Natural killer cell treated with Interleukin-12 subunit alpha and Interleukin-12 subunit beta and Interleukin-15 and Interleukin-18, amount 100 ng/mL, for 72 hours (primary cell): ENCODE measurements at regions not wholly inside any gene's neighbourhood (a gene's known extent, or its start where the extent isn't known, plus 50 kb on each side); places are given as distances from the start of the nearest gene placed in this dataset.

Experiments used
- ATAC-seq, 2 donors: fragments of 150-1000 bp; cut with Tn5 transposase in 1 of 2; sonication (Bioruptor Pico), chemical (Tn5 transposase) in 1 of 2; 2 replicates each; pipeline ENCODE4 v1.10.0; 2021
- DNase-seq: peaks from one replicate; pipeline ENCODE4 v3.0.0; 2022; ENCODE audit warnings: low spot score
- H3K27ac Mint-ChIP-seq, 2 donors: 1 replicate in 1 of 2; 2 replicates in 1 of 2; pipeline ENCODE4 v1.8.0; 2022; ENCODE audit warnings: mixed read lengths in 2 of 2, mild to moderate bottlenecking in 1 of 2, moderate library complexity in 1 of 2
- H3K27me3 Mint-ChIP-seq, 2 donors: 1 replicate in 1 of 2; 2 replicates in 1 of 2; pipeline ENCODE4 v1.8.0; 2022; ENCODE audit warnings: mixed read lengths in 2 of 2
- H3K36me3 Mint-ChIP-seq: one replicate; pipeline ENCODE4 v1.8.0; 2022; ENCODE audit warnings: mixed read lengths
- H3K4me1 Mint-ChIP-seq, 2 donors: 1 replicate in 1 of 2; 2 replicates in 1 of 2; pipeline ENCODE4 v1.8.0; 2022; ENCODE audit warnings: low read depth in 2 of 2, mixed read lengths in 2 of 2, mild to moderate bottlenecking in 1 of 2
- H3K4me3 Mint-ChIP-seq: one replicate; pipeline ENCODE4 v1.8.0; 2022; ENCODE audit warnings: mixed read lengths
- H3K9me3 Mint-ChIP-seq: 2 replicates; pipeline ENCODE4 v1.8.0; 2022; ENCODE audit warnings: mixed read lengths

DNA sequence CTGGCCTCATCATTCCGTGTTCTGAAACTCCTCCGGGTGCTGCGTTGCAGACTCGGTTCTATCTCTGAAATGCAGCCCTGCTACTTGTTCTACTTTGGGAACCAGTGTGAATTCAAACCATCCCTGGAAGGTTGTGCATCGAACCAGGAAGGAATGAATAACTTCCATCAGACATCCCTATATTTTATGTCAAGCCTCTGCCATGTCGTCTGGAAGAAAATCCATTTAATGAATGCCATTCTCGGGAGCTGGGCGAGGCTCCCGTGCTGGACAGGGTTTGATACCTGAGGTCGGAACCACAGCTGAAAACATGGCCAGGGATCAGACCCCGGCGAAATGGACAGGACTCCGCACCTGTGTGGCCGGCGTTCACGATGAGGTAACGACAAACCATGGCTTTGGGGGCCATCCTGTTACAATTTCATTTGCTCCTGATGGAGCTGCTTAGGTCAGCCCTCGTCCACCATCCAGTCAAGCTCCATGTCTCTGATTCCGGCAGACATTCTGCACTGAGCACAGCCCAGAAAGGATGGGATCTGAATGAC lies 821.6 kb downstream of the GALR1 start:
- ATAC-seq (no peak), DNase-seq (no peak)
- H3K4me3 Mint-ChIP-seq: no peak overlapping the region
- H3K36me3 Mint-ChIP-seq: no peaks in the 10 kb centered on the region
- no peaks in the 10 kb centered on the region for H3K4me1 Mint-ChIP-seq
- no peak overlapping the region for H3K27ac Mint-ChIP-seq
- H3K9me3 Mint-ChIP-seq: no peaks in the 10 kb centered on the region
- H3K27me3 Mint-ChIP-seq: peaks cover 10 to 12% of the 10 kb centered on the region in 2 donors

DNA sequence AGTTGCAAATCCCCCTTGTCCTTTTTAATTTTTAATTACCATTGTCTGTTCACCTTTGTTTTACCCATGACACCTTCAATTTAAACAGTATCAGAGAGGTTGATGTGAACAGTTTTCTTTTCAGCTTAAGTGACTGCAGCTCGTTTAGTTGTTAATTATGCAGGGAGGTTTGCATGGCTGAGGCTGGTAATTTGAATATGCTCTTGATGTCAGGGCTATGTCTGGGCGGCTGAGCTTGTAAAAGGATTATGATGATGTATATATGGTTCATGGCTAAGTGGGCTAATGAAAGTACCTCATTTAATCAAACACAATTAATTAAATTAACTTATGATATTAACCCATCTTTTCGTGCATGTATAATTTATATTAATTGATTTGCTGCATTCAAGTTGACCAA lies 822.1 kb downstream of the GALR1 start:
- Mint-ChIP-seq H3K27me3 (peaks cover 10 to 12% of the 10 kb centered on the region in 2 donors), H3K27ac (no peak overlapping the region), H3K9me3 (no peaks in the 10 kb centered on the region), H3K4me3 (no peak overlapping the region), H3K4me1 (no peaks in the 10 kb centered on the region), H3K36me3 (no peaks in the 10 kb centered on the region)
- no peak for DNase-seq
- no peak for ATAC-seq

DNA sequence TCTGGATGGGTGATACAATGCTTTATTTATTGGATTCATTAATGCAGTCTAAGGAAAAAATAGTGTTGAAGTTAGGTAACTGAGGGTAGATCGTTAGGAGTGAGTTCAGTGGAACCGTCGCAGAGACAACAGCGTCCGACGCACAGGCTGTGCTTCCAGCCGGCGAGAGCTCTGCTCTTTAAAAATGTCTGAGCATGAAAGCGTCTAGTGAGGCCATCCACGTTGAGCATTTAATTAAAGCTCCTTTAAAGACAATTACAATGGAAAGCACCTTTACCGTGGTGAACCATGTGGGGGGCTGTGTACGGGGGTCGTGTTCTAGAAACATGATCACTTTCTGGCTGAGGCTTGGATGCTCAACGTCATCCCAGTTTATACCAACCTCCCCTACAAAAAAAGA lies 822.7 kb downstream of the GALR1 start:
- DNase-seq (no peak), ATAC-seq (no peak)
- no peaks in the 10 kb centered on the region for H3K36me3 Mint-ChIP-seq
- H3K27ac Mint-ChIP-seq: no peak overlapping the region
- H3K9me3 Mint-ChIP-seq: no peaks in the 10 kb centered on the region
- H3K27me3 Mint-ChIP-seq: peaks cover 10 to 12% of the 10 kb centered on the region in 2 donors
- no peaks in the 10 kb centered on the region for H3K4me1 Mint-ChIP-seq
- no peak overlapping the region for H3K4me3 Mint-ChIP-seq

DNA sequence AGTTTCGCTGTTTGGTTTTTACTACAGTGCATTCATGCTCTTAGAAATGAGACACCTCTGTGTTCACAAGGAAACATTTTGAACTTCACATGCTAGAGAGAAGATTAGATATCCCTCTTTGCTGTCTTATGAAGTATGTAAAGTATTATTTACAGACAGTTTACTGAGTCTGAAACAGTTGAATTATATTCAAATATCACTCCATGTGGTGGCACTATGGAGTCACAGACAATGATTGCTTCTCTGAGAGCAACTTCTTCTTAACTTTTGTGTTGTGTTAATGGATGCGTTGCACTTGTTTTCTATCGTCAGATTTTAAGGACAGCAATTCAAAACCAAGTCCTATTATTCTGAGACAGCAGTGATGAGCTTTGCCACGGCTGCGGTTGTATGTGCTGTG lies 823.6 kb downstream of the GALR1 start:
- H3K4me1 Mint-ChIP-seq: no peaks in the 10 kb centered on the region
- H3K9me3 Mint-ChIP-seq: no peaks in the 10 kb centered on the region
- H3K36me3 Mint-ChIP-seq: no peaks in the 10 kb centered on the region
- no peak overlapping the region for H3K27ac Mint-ChIP-seq
- H3K4me3 Mint-ChIP-seq: no peak overlapping the region
- DNase-seq: no peak
- no peak for ATAC-seq
- peaks cover 10 to 16% of the 10 kb centered on the region in 2 donors for H3K27me3 Mint-ChIP-seq

DNA sequence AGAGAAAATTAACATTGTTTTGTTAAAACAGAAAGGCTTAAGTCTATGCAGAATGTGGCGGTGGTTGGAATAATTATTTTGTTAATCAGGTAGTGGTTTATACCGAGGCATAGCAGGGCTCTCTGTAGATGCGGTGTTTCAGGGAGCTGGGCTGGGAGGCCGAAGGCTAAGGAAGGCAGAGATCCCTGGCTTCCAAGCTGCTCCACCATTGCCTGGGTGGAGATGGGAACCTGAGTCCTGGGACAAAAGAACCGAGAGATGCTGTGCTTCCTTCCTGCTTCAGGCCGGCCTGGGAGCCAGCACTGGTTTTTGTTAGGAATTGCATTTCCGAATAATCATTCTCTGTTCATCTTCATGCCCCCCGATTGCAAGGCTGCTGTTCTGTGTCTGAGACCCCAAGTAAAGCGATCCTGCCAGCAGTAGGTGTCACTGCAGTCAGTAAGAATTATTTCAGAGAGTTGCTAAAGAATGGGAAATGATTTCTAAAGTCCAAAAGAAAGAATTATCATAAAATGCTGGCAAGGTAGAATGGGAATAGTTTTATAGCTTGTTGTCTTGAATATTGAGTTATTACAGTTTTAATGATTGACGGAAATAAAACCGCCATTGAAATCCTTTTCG lies 824.9 kb downstream of the GALR1 start:
- Mint-ChIP-seq H3K4me1 (no peaks in the 10 kb centered on the region), H3K27me3 (peaks cover 10 to 19% of the 10 kb centered on the region in 2 donors), H3K27ac (no peak overlapping the region), H3K4me3 (no peak overlapping the region), H3K9me3 (no peaks in the 10 kb centered on the region), H3K36me3 (no peaks in the 10 kb centered on the region)
- DNase-seq (no peak), ATAC-seq (no peak)

DNA sequence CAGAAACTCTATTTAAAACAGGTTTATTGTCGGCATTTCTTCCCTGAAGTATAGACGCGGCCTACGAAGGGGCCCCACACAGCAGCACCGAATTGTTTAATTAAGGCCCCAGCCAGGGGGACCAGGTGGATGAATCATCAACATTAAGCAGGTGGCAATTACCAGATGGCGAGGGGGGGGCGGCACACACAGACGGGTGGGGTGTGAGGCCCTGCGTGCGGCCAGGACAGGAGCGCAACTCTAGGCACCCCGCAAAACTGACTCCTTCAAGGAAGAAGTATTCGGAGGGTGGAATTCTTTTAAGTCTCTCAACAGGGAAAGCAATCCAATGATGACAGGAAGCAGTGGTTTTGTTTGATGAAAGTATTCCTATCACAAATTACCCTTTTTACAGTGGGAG lies 830.4 kb downstream of the GALR1 start:
- Mint-ChIP-seq H3K9me3 (no peaks in the 10 kb centered on the region), H3K27ac (no peak overlapping the region), H3K36me3 (no peaks in the 10 kb centered on the region), H3K27me3 (peaks cover 2 to 7% of the 10 kb centered on the region in 2 donors), H3K4me1 (no peaks in the 10 kb centered on the region), H3K4me3 (no peak overlapping the region)
- no peak for DNase-seq
- ATAC-seq: no peak

DNA sequence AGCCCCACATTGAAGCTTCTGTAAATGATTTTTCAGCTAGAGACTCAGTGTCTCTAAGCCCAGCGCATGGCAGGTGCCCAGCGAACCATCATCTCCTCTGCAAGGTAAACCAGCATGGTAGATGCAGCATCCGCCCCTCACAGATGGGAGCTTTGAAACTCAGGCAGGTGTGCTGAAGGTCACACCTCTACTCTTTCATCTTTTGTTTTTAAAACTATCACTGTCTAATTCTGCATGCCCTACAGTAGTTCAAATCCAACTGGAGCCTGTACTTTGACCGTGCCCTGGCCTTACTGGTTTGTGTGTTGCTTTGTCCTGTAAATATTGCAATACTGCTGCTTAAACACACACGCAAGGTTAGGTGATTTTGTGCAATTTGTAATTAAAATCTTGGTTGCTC lies 831.1 kb downstream of the GALR1 start:
- H3K9me3 Mint-ChIP-seq: no peaks in the 10 kb centered on the region
- peaks cover 2 to 7% of the 10 kb centered on the region in 2 donors for H3K27me3 Mint-ChIP-seq
- no peak for ATAC-seq
- H3K4me3 Mint-ChIP-seq: no peak overlapping the region
- H3K36me3 Mint-ChIP-seq: no peaks in the 10 kb centered on the region
- DNase-seq: no peak
- H3K27ac Mint-ChIP-seq: no peak overlapping the region
- H3K4me1 Mint-ChIP-seq: no peaks in the 10 kb centered on the region

DNA sequence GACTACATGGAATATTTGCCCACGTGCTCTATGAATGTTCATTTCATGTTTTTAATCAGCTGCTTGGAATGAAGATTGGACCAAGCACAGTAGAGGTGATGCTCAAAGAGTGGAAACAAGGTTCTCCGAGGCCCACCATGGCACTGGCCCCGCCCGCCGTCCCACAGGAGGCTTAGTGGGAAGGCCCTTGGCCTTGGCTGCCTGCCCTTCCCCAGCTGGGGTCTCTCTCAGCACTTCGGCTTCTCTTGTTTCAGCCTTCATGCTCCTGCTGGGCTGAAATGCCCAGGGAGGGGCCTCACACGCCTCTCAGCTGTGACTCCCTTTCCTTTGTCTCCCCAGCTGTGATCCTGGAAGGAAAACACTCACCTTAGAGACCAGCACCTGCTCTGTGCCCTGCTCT lies 833.2 kb downstream of the GALR1 start:
- ATAC-seq: no peak
- no peak overlapping the region for H3K27ac Mint-ChIP-seq
- H3K4me3 Mint-ChIP-seq: no peak overlapping the region
- H3K4me1 Mint-ChIP-seq: no peaks in the 10 kb centered on the region
- H3K36me3 Mint-ChIP-seq: no peaks in the 10 kb centered on the region
- peaks cover 0 to 7% of the 10 kb centered on the region in 2 donors for H3K27me3 Mint-ChIP-seq
- no peak for DNase-seq
- H3K9me3 Mint-ChIP-seq: no peaks in the 10 kb centered on the region

DNA sequence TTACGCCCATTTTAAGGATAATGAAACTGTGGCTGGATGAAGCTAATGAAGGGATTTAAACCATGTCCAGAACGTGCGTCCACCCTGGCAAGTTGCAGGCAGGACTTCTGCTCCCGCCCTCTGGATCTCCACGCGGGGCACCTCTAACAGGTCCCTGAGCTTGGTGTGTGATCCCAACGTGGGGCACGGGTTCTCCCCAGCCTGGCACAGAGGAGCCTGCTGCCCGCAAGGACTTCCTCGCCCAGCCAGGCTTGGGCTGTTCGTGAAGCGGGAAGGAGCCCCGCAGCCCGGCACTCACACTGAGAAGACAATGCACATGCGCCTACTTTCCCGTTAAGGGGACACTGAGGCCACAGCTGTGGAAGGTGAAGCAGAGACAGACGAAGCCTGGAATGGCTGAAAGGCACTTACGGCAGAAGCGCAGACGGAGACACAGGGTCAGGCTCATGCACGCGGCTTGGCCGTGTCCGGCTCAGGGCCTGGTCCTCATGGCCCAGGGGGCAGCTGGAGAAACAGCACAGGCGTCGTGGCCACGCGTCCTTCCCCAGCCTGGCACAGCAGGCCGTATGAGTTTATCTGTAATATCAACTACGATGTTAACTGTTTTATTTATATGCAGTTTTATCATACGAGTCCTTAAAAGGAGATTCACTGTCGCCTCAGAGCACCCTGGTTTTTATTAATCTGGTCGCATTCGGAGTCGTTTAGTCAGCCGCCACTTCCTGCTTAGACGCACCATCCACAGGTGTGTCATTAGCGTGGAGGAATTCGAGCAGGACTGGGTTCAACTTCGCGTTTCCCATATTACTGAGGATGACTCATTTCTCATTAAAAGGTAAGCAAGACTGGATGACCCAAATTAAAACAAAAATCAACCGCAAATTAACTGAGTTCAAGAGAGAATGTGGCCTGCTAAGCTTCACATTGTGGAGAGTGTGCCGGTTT lies 835.9 kb downstream of the GALR1 start:
- Mint-ChIP-seq H3K27ac (no peak overlapping the region), H3K27me3 (no peaks in the 10 kb centered on the region), H3K9me3 (no peaks in the 10 kb centered on the region), H3K36me3 (no peaks in the 10 kb centered on the region), H3K4me1 (no peaks in the 10 kb centered on the region), H3K4me3 (no peak overlapping the region)
- no peak for ATAC-seq
- no peak for DNase-seq

DNA sequence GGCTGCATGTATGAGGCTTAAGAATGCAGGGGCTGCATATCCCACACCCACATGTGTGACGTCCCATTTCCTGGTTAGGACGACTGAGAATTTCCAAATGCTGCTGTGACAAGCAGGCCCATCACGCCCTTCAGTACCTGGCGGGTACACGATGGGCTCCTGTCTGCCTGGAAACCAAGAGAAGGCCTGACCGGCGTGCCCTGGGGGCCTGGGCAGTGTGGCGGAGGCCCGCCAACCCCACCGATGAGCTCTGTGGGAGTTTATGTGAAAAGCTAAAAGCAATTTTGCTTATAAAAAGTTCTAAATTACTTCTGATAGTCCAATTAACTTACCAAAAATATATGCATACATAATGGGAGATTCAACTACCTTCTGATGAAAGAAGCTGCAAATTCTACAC lies 837.3 kb downstream of the GALR1 start:
- H3K4me3 Mint-ChIP-seq: no peak overlapping the region
- ATAC-seq (no peak), DNase-seq (no peak)
- no peaks in the 10 kb centered on the region for H3K9me3 Mint-ChIP-seq
- H3K27me3 Mint-ChIP-seq: no peaks in the 10 kb centered on the region
- no peaks in the 10 kb centered on the region for H3K4me1 Mint-ChIP-seq
- H3K27ac Mint-ChIP-seq: no peak overlapping the region
- H3K36me3 Mint-ChIP-seq: no peaks in the 10 kb centered on the region

DNA sequence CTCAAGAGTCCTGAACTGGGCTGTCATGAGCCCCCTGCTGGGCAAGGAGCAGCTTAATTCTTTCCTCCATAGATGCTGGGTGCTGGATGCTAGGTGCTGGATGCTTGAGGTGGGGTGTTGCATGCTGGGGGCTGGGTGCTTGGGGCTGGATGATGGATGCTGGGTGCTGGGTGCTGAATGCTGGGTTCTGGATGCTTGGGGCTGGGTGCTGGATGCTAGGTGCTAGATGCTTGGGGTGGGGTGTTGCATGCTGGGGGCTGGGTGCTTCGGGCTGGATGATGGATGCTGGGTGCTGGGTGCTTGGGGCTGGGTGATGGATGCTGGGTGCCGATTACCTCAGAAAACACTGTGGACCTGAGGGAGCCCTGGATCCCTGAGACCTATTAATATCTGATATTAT lies 837.7 kb downstream of the GALR1 start:
- Mint-ChIP-seq H3K9me3 (no peaks in the 10 kb centered on the region), H3K27ac (no peak overlapping the region), H3K4me3 (no peak overlapping the region), H3K36me3 (no peaks in the 10 kb centered on the region), H3K4me1 (no peaks in the 10 kb centered on the region), H3K27me3 (no peaks in the 10 kb centered on the region)
- DNase-seq (no peak), ATAC-seq (peak in 1 of 2 donors; percentile 48)

DNA sequence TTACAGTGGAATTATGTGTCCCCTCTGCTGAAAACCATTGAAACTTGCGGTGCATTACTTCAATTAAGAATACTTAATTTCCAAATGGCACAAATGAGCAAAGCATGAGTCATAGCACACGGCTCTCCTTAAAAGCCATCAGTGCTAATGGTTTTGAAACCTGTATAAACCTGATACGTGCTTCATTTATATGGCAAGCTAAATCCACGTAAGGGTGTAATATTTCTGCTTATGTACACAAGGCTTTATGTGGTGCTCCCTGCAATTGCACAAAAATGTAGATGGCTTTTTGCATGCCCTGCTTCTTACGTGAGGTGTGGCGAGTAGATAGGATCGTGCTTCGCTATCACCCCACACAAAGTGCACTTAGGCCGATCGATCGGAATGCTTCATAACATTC lies 840.9 kb downstream of the GALR1 start:
- ATAC-seq: no peak
- Mint-ChIP-seq H3K36me3 (no peaks in the 10 kb centered on the region), H3K4me3 (no peak overlapping the region), H3K27ac (no peak overlapping the region), H3K9me3 (no peaks in the 10 kb centered on the region), H3K4me1 (no peaks in the 10 kb centered on the region), H3K27me3 (no peaks in the 10 kb centered on the region)
- no peak for DNase-seq

DNA sequence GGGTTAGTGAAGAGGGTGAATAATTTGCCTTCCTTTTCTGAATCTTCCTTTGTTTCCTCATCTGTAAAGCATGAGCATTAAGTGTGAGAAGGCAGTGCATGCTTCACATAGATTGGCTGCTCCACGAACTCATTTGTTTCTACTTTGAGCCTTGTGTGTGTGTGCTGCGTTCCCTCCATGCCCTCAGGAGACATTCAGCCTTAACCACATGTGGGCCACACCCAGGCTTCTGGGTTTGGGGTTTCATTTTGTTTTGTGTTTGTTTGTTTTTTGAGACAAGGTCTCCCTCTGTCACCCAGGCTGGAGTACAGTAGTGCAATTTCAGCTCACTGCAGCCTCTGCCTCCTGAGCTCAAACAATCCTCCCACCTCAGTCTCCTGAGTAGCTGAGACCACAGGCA lies 843.3 kb downstream of the GALR1 start:
- Mint-ChIP-seq H3K4me3 (no peak overlapping the region), H3K27ac (no peak overlapping the region), H3K4me1 (no peaks in the 10 kb centered on the region), H3K9me3 (no peaks in the 10 kb centered on the region), H3K27me3 (peaks cover 4 to 9% of the 10 kb centered on the region in 2 donors), H3K36me3 (peaks cover 6% of the 10 kb centered on the region)
- no peak for ATAC-seq
- no peak for DNase-seq

DNA sequence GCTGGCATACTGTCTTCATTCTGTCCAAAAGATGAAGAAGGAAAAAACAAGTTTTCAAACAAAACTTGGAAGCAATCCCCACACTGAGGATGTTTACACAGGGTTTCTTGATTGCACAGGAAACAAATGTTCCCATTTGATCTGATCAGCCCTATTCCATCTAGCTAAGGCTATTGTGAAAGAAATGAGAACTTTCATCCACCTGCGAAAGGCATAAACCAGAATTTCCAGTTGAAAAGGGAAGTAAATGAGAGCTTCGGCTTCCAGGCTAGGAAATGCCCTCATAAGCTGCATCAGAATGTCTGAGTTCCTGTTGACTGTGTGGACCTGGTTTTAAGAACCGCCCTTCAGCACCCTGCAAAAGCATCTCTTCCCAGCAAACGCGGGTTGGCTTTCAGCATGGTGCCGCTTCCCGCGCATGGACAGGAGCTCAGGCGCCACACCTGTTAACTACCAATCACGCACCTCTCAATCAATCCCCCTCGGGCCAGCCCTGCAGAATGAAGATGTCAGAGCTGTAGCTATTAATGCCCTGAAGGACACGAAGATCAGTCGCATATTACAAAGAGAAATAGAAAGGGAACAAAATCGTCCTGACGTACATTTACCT lies 850.4 kb downstream of the GALR1 start:
- no peak overlapping the region for H3K27ac Mint-ChIP-seq

More for the DNA sequence above, 850.4 kb downstream of the GALR1 start:
- Mint-ChIP-seq H3K9me3 (no peaks in the 10 kb centered on the region), H3K4me1 (no peaks in the 10 kb centered on the region), H3K27me3 (peaks cover 4 to 9% of the 10 kb centered on the region in 2 donors), H3K4me3 (no peak overlapping the region), H3K36me3 (peaks cover 6% of the 10 kb centered on the region)
- ATAC-seq (no peak), DNase-seq (no peak)
